HG03565 (cell line): ENCODE measurements at regions not wholly inside any gene's neighbourhood (a gene's known extent, or its start where the extent isn't known, plus 50 kb on each side); places are given as distances from the start of the nearest gene placed in this dataset.
"Not testable (repeated sequence)": the region's sequence is repeated elsewhere in the genome, so short reads cannot be mapped to it uniquely, and the experiment has no call there.

Experiments
- ATAC-seq: cut with Tn5 transposase; IDR thresholded peaks from one replicate; pipeline ENCODE4 v1.9.1; 2021; ENCODE audit warnings: mild to moderate bottlenecking, moderate library complexity; ENCODE audit not compliant: unreplicated experiment

GRCh38 chr11:41519696-41520095 is 60.2 kb upstream of the LRRC4C start:
- ATAC-seq = no peak

GRCh38 chr11:41522391-41522790 is 62.9 kb upstream of the LRRC4C start:
- ATAC-seq = no peak

GRCh38 chr11:41522899-41523672 is 63.6 kb upstream of the LRRC4C start:
- no peak for ATAC-seq

- ATAC-seq = no peak
These were observed 68.1 kb upstream of the LRRC4C start for GRCh38 chr11:41527530-41527929.

- no peak for ATAC-seq
These were observed 73.0 kb upstream of the LRRC4C start for GRCh38 chr11:41532413-41532812.

GRCh38 chr11:41533761-41534160 is 74.3 kb upstream of the LRRC4C start:
- ATAC-seq = no peak

DNA sequence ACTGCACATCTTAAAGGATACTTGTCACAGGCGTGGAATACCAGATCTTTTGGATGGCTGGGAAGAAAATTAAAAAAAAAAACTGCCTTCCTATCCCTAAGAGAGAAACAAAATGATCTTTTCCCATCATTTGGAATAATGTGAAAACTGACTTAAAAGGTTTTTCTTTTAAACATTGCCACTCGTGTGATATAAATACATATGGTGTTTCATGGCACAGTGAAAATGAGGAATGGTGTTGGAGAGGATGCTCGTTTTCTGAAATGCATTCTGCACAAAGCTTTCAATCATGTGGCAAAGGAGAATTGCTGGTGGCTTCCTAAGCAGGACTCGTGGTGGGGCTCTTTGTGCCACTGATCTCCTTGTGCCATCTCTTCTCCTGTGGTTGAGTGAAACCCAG is 74.9 kb upstream of the LRRC4C start:
- no peak for ATAC-seq

- no peak for ATAC-seq
These were observed 75.4 kb upstream of the LRRC4C start for GRCh38 chr11:41534861-41535260.

DNA sequence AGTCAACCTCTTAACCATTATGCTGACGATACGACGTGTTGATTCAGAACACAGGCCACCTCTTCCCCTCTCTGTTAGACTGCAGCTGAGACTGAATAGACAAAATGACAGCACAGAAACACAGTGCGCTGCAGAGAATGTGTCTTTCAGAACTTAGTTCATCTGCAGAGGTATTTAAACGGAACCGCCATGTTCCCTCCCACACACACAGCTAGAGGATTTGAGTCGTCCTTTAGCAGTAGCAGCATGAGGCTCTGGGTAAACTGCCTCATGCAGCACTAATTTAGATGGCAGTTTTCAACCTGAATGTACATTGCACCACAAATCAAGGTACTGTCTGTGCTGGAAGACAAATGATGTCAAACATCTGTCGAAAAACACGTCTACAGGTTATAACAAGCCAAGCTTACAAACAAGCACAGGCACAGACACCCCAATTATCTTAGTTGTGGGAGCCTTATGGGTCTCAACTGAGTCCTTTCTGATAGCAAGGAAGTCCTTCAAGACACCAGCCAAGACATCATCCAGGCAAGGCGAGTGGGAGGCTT is 76.6 kb upstream of the LRRC4C start:
- no peak for ATAC-seq

DNA sequence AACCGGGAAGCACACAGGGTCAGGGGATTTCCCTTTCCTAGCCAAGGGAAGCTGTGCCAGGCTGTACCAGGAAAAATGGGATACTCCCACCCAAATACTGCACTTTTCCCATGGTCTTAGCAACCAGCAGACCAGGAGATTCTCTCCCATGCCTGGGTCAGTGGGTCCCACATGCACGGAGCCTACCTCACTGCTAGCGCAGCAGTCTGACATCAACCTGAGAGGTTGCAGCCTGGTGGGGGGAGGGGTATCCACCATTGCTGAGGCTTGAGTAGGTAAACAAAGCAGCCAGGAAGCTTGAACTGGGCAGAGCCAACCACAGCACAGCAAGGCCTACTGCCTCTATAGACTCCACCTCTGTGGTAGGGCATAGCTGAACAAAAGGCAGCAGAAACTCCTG is 85.5 kb upstream of the LRRC4C start:
- ATAC-seq = not testable (repeated sequence)

- ATAC-seq = no peak
These were observed 119.1 kb upstream of the LRRC4C start for GRCh38 chr11:41578421-41579051.

GRCh38 chr11:41579546-41579945 is 120.1 kb upstream of the LRRC4C start:
- no peak for ATAC-seq

- ATAC-seq = no peak
These were observed 150.1 kb upstream of the LRRC4C start for GRCh38 chr11:41609511-41609910.

GRCh38 chr11:41612415-41612814 is 153.0 kb upstream of the LRRC4C start:
- ATAC-seq = no peak

GRCh38 chr11:41613326-41613725 is 153.9 kb upstream of the LRRC4C start:
- ATAC-seq = no peak

DNA sequence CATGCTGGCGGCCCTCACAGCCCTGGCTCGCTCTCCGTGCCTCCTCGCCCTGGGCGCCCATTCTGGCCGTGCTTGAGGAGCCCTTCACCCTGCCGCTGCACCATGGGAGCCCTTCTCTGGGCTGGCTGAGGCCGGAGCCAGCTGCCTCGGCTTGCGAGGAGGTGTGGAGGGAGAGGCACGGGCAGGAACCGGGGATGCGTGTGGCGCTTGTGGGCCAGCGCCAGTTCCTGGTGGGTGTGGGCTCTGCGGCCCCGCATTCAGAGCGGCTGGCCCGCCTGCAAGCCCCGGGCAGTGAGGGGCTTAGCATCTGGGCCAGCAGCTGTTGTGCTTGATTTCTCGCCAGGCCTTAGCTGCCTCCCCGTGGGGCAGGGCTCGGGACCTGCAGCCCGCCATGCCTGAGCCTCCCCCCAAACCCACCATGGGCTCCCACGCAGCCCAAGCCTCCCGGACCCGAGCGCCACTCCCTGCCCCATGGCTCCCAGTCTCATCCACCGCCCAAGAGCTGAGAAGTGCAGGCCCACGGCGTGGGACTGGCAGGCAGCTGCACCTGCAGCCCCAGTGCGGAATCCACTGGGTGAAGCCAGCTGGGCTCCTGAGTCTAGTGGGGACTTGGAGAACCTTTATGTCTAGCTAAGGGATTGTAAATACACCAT is 163.4 kb upstream of the LRRC4C start:
- ATAC-seq = no peak

DNA sequence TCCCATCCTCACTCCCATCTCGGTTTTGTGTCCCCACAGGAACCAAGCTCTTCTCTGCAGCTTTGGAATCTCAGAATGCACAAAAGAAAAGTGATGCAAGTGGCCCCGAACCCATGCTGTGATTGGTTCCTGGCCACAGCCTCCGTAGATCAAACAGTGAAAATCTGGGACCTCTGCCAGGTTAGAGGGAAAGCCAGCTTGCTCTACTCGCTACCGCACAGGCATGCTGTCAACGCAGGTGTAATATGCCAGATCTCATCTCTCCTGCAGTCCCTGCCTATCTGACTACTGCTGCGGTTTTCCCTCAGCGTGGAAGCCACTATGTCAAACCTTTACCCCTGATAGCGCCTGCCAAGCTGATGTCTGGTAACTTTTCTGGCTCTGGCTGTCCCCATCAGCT is 200.5 kb upstream of the LRRC4C start:
- ATAC-seq = no peak

DNA sequence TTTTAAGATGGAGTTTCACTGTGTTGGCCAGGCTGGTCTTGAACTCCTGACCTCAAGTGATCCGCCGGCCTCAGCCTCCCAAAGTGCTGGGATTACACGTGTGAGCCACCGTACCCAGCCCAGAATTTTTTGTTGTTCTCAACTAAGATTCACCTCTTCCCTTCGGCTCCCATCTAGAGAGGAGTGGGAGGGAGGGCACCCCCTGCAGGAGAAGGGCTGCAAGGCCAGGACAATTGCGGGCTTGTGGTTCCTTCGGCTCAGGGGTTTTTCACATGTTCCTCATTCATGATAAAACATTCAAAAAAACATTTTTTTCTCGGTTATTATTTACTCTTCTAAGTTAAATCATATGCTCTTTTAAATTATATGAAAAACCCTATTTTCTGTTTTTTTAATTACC is 201.1 kb upstream of the LRRC4C start:
- no peak for ATAC-seq

- no peak for ATAC-seq
These were observed 206.2 kb upstream of the LRRC4C start for GRCh38 chr11:41665441-41666360.

- no peak for ATAC-seq
These were observed 207.7 kb upstream of the LRRC4C start for GRCh38 chr11:41666951-41667653.
